Suprapubic skin (tissue), 4 donors: ENCODE measurements at regions not wholly inside any gene's neighbourhood (a gene's known extent, or its start where the extent isn't known, plus 50 kb on each side); places are given as distances from the start of the nearest gene placed in this dataset.

Source experiments
- DNase-seq, 2 donors: peaks; one replicate each; pipeline ENCODE4 v3.0.0-alpha.2; 2019; ENCODE audit warnings: low spot score in 2 of 2
- H3K27ac ChIP-seq: fragments of 200-600 bp; sonication (generic); one replicate; pipeline ENCODE4 v1.5.1; 2019
- H3K27me3 ChIP-seq: fragments of 200-600 bp; sonication (generic); one replicate; pipeline ENCODE4 v1.5.1; 2019
- H3K36me3 ChIP-seq: fragments of 200-600 bp; sonication (generic); one replicate; pipeline ENCODE4 v1.5.1; 2019
- H3K4me1 ChIP-seq: fragments of 200-600 bp; sonication (generic); one replicate; pipeline ENCODE4 v1.5.1; 2019
- H3K4me3 ChIP-seq: fragments of 200-600 bp; sonication (generic); one replicate; pipeline ENCODE4 v1.5.1; 2019; ENCODE audit warnings: mild to moderate bottlenecking
- H3K9me3 ChIP-seq: fragments of 200-600 bp; sonication (generic); one replicate; pipeline ENCODE4 v1.5.1; 2019
- CTCF ChIP-seq, 2 donors: fragments of 200-600 bp in 1 of 2; fragments of 450-650 bp in 1 of 2; sonication (generic) in 1 of 2; IDR thresholded peaks; one replicate each; pipeline ENCODE4 v1.5.1; 2016 to 2019; ENCODE audit warnings: antibody characterized with exemption in 2 of 2, mild to moderate bottlenecking in 1 of 2, moderate library complexity in 1 of 2
- EP300 ChIP-seq: sonication (generic); formaldehyde crosslinking; IDR thresholded peaks from one replicate; pipeline ENCODE4 v1.6.1; 2017; ENCODE audit warnings: antibody characterized with exemption
- POLR2A ChIP-seq, 2 donors: fragments of 450-650 bp; IDR thresholded peaks; one replicate each; pipeline ENCODE4 v1.6.1; 2017; ENCODE audit warnings: antibody characterized with exemption in 2 of 2, mild to moderate bottlenecking in 2 of 2, moderate library complexity in 2 of 2
- POLR2AphosphoS5 ChIP-seq, 3 donors: sonication (generic); formaldehyde crosslinking; IDR thresholded peaks; one replicate each; pipeline ENCODE4 v1.6.1; 2017; ENCODE audit warnings: antibody characterized with exemption in 3 of 3
- WGBS: methylation state at CpG from one replicate; pipeline ENCODE4 v1.1.5; 2018; 5-methylcytosine and 5-hydroxymethylcytosine counted together

- Histone ChIP-seq H3K4me1 (peaks cover 13% of the 10 kb centered on the region), H3K9me3 (no peaks in the 10 kb centered on the region), H3K36me3 (no peaks in the 10 kb centered on the region), H3K4me3 (no peak overlapping the region), H3K27me3 (no peaks in the 10 kb centered on the region), H3K27ac (no peak overlapping the region)
- 90% methylated on average over 3 of the region's 3 CpGs for WGBS
- no peak for DNase-seq
- no peak for TF ChIP-seq POLR2AphosphoS5 (IDR thresholded peaks at IDR 0.05)
- TF ChIP-seq EP300, result no peak
- TF ChIP-seq POLR2A (IDR thresholded peaks at IDR 0.05), result no peak
Measured at GRCh38 chr13:50359041-50359367, 343.8 kb downstream of the KCNRG start.

- no peak for DNase-seq
- H3K9me3 ChIP-seq, result no peaks in the 10 kb centered on the region
- no peaks in the 10 kb centered on the region for H3K27me3 ChIP-seq
- TF ChIP-seq CTCF (IDR thresholded peaks at IDR 0.05) (no peak), POLR2A (IDR thresholded peaks at IDR 0.05) (no peak), EP300 (no peak), POLR2AphosphoS5 (IDR thresholded peaks at IDR 0.05) (no peak)
- H3K4me3 ChIP-seq, result no peak overlapping the region
- H3K36me3 ChIP-seq, result no peaks in the 10 kb centered on the region
- peaks cover 13% of the 10 kb centered on the region for H3K4me1 ChIP-seq
- no peak overlapping the region for H3K27ac ChIP-seq
- 94% methylated on average over 8 of the region's 8 CpGs for WGBS
Measured at GRCh38 chr13:50359779-50360178, 344.5 kb downstream of the KCNRG start.

GRCh38 chr13:50360637-50361036, 345.4 kb downstream of the KCNRG start:
- no peak for DNase-seq
- no peak for TF ChIP-seq POLR2AphosphoS5 (IDR thresholded peaks at IDR 0.05)
- TF ChIP-seq POLR2A (IDR thresholded peaks at IDR 0.05), result no peak
- no peak for TF ChIP-seq EP300
- no peak for TF ChIP-seq CTCF (IDR thresholded peaks at IDR 0.05)
- WGBS, result 89% methylated on average over 2 of the region's 2 CpGs
- Histone ChIP-seq H3K36me3 (no peaks in the 10 kb centered on the region), H3K4me3 (no peak overlapping the region), H3K9me3 (no peaks in the 10 kb centered on the region), H3K4me1 (peaks cover 13% of the 10 kb centered on the region), H3K27ac (no peak overlapping the region), H3K27me3 (no peaks in the 10 kb centered on the region)

- WGBS, result 78% methylated on average over 3 of the region's 3 CpGs
Measured at GRCh38 chr13:50361282-50361681, 346.0 kb downstream of the KCNRG start.

GRCh38 chr13:50365408-50366391, 350.5 kb downstream of the KCNRG start:
- H3K27ac ChIP-seq, result no peak overlapping the region
- no peak for DNase-seq
- H3K27me3 ChIP-seq, result no peaks in the 10 kb centered on the region
- no peaks in the 10 kb centered on the region for H3K4me1 ChIP-seq
- TF ChIP-seq POLR2A (IDR thresholded peaks at IDR 0.05), result no peak
- no peak for TF ChIP-seq EP300
- no peaks in the 10 kb centered on the region for H3K36me3 ChIP-seq
- H3K9me3 ChIP-seq, result no peaks in the 10 kb centered on the region
- H3K4me3 ChIP-seq, result no peak overlapping the region
- WGBS, result 64% methylated on average over 10 of the region's 10 CpGs

More at GRCh38 chr13:50361282-50361681, 346.0 kb downstream of the KCNRG start:
- Histone ChIP-seq H3K9me3 (no peaks in the 10 kb centered on the region), H3K36me3 (no peaks in the 10 kb centered on the region), H3K4me1 (peaks cover 13% of the 10 kb centered on the region), H3K27ac (no peak overlapping the region), H3K27me3 (no peaks in the 10 kb centered on the region), H3K4me3 (no peak overlapping the region)
- DNase-seq, result no peak
- TF ChIP-seq EP300 (no peak), POLR2AphosphoS5 (IDR thresholded peaks at IDR 0.05) (no peak), POLR2A (IDR thresholded peaks at IDR 0.05) (no peak), CTCF (IDR thresholded peaks at IDR 0.05) (no peak)

- H3K9me3 ChIP-seq, result no peaks in the 10 kb centered on the region
- H3K27ac ChIP-seq, result no peak overlapping the region
- H3K4me3 ChIP-seq, result no peak overlapping the region
- H3K4me1 ChIP-seq, result no peaks in the 10 kb centered on the region
- no peaks in the 10 kb centered on the region for H3K36me3 ChIP-seq
- 73% methylated on average over 6 of the region's 6 CpGs for WGBS
- no peaks in the 10 kb centered on the region for H3K27me3 ChIP-seq
- no peak for DNase-seq
- TF ChIP-seq POLR2AphosphoS5 (IDR thresholded peaks at IDR 0.05) (no peak), POLR2A (IDR thresholded peaks at IDR 0.05) (no peak), CTCF (IDR thresholded peaks at IDR 0.05) (no peak), EP300 (no peak)
Measured at GRCh38 chr13:50366488-50367174, 351.4 kb downstream of the KCNRG start.
